ENCODE measurements at regions not wholly inside any gene's neighbourhood (a gene's known extent, or its start where the extent isn't known, plus 50 kb on each side); places are given as distances from the start of the nearest gene placed in this dataset.
"Not testable (repeated sequence)": the region's sequence is repeated elsewhere in the genome, so short reads cannot be mapped to it uniquely, and the experiment has no call there.

DNA sequence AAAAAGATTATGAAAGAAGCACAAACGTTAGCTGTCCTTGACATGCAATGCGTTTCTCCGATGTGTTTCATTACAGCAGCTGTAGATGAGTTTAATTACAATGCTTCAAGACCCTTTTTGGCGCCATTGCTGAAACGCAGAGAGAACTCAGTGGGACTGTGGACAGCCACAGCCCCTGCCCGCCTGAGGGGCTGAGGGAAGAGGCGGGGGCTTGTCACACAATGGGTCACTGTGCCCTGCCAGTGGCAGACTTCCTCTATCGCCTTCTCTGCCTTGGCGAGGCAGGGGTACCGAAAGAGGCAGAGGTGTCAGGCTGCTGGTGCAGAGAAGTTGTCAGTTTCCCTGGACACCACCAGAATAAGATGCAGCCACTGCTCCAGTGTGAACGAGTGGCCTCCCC lies 252.0 kb downstream of the NR2F2 start:
- no peak for DNase-seq (ENCODE audit: low read depth)

DNA sequence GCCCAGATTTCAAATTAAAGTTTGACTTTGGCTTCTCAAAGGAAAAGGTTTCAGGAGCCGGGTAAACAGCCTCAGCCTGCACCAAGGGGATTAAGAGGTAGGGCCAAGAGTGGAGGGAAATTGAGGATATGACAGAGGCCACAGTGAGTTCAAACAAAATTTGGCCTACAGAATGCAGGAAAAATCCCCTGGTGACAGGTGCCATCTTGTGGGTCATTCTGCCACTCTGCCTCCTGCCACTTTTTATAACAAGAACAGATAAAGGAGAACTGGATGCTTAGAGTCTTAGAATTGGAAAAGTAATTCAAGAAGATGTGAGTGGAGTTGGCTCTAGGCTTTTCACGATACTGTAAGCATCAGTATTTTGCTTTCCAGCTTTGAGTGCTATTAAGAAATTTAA lies 253.2 kb downstream of the NR2F2 start:
- no peak for DNase-seq (ENCODE audit: low read depth)

DNA sequence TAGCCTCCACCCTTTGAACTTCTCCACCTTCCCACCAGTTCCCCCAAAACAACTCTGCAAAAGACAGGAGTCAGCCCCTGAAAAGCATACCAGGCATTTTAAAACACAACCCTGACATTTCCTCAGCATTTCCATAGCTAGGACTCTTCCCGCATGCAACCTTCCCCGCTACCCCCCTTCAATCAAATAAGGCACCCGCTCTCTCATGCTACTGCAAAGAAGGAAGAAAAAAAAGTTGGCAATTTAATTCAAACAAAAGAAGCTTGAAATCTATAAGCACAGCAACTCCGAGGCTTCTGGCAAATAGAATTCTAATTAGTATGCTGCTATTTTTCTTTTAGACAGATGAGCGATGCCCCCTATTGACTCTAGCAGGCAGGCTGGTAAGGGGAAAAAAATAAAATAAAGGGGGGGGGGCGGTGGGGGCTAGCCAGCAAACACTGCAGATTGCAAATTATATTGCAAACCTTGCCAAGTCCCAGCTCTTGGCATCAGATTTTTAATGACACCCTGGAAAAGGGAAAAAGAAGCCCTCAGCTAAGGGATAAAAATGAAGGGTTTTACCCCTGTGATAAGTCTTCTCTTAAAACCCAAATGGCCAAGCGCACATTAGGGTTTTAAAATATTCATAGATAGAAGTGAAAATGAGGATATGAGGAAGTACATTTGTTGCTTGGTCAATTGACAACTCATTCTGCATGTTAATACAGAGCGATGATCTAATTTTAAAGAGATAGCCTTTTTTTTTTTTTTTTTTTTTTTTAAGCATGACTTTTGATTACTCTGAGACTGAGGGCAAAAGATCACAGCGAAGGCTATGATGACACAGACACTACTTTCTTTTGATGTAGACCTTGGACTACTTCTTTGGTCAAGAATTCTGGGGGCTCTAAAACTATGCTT lies 255.2 kb downstream of the NR2F2 start:
- DNase-seq (ENCODE audit: low read depth) = no peak

DNA sequence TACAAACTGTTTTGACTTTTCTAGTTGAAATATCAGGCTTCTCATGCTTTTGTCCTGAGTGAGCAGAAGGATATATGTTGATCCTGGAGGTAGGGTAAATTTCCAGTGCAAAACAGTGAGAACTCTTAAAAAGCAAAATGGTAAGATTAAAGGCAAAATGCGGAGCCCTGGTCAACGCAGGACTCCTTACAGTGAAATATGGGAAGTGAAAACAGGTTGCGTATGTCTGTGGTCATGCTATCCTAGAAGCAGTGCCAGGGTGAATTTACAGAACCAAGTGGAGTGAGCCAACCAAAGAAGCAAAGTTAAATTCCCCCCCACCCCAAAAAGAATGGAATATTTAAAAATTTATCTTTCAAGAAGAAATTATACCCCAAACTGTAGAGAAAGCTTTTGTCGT lies 256.4 kb downstream of the NR2F2 start:
- DNase-seq (ENCODE audit: low read depth) = no peak

DNA sequence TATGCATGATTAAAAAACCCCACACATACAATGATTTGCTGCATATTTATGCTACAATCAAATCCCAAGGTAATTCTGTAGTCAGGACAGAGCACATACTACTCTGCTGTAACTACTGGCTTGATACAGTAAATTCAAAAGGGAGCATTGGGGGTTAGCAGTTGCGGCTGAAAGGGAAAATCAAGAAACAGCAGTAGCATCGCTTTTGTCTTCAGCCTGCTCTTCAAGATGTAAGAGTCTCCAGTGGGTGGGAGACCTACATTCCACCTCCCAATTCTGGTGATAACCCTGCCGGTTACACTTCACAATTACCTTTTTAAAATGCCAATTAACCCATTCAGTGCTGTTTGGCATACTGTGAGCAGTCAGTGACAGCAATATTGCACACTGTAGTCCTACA lies 259.4 kb downstream of the NR2F2 start:
- DNase-seq (ENCODE audit: low read depth) = no peak

DNA sequence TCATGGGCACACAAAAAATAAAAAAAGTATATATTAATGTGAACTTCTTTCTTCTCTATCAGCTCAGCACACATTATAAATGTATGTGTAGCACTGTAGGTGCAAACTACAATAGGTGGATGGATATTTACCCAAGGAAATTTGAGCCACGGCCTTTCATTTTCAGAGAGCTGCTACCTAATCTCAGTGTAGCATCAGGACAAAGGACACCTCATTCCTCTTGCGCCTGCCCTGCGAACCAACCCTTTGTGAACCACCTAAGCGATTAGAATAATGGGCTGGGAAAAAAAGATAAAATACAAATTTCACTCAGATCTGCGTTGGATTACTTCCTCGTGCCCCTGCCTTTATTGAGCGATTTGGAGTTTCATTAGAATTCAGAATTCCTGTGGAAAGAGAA lies 263.2 kb downstream of the NR2F2 start:
- DNase-seq (ENCODE audit: low read depth) = no peak

DNA sequence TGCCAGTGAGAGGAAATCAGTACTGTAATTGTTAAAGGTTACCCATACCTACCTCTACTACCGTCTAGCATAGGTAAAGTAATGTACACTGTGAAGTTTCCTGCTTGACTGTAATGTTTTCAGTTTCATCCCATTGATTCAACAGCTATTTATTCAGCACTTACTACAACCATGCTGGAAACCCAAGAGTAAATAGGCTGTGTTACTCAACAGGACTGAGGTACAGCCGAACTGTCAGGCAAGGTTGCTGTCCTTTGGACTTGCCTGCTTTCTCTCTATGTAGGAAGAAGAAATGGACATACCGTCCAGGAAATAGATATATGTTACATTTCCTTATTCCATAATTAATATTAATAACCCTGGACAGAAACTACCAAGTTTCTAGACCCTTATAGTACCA lies 265.5 kb downstream of the NR2F2 start:
- DNase-seq (ENCODE audit: low read depth) = no peak

DNA sequence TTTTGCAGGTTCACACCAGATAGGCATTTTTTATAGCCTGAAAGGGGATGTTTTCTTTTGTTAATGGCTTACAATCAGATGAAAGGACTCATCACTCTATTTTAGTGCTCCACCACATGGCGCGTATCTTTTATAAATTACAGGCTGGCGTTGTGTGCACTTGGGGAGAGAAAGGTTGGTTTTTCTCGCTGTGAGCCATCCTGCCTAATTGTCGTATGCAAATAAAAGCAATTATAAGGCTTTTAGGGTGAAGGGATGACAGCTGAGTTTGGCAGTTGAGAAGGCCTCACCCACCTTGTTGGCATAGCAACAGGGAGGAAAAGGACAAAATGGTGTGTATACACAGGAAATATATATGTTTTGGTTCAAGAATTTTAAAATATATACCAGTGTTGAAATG lies 268.0 kb downstream of the NR2F2 start:
- no peak for DNase-seq (ENCODE audit: low read depth)

DNA sequence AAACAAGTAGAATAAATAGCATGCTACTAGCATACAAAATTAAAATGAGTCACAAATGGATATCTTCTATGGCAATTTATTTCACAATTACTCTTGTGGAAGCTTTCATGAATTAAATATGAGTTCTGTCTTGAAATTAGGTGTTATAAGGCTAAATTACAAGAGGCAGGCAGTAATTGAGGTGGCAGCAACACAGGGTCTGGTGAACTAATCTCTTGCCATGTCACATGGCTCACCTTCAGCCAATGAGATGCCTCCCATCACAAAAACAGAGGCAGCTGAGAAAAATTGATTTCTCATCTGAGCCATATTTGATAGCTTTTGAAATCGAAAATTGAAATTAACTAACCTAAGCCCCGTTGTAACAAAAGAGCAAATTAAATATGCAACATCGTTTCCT lies 268.8 kb downstream of the NR2F2 start:
- DNase-seq (ENCODE audit: low read depth) = no peak

DNA sequence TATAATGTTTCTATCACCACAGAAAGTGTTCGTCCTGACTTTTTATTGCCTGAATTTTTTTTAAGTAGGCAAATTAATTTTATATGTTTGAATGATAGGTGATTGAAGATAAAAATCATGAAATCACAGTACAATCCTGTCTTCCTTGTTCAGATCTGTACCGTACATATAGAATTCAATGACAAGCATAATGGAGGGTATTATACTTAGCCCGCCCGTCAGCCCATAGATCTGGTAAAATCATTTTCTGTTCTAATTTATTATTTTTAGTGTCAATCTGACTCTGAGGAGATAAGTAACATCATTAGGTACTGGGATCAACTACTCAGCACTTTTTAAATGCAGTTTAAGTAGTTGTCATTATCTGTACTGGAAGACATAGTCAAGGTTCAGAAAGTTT lies 269.9 kb downstream of the NR2F2 start:
- no peak for DNase-seq (ENCODE audit: low read depth)

DNA sequence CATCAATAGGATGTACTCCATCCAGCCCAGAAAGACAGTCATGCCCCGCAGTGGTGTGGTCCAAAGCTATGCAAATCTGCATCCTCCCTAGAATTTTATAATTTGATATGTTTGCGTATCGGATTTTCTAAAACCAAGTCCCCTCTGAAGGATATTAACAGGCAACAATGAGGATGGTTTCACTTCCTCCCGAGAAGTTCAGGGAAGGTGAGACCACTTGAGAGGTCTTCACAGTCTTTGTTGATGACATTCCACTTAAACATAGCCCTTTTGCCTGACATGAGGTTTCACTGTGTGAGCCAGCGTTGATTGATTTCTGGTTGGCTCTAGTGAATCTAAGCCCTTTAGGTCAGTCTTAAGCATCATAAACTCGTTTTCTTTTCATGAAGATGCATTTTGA lies 276.1 kb downstream of the NR2F2 start:
- no peak for DNase-seq (ENCODE audit: low read depth)

DNA sequence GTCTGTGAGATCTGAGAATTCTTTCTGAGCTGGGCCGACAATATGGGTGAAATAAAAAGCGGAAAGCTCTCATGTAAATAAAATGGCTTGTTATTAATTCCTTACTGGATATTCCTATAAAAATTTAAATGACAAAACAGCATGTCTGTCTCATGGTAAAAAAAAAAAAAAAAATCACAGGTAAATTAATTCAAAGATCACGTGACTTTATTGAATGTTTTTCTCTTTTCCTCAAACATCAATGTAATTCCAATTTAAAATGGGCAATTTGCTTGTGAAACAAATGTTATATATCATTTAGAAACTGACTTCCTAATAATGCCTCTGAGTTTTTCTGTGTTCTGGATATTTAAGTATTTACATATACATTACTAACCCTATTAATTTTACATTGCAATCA lies 280.3 kb downstream of the NR2F2 start:
- DNase-seq (ENCODE audit: low read depth) = no peak

DNA sequence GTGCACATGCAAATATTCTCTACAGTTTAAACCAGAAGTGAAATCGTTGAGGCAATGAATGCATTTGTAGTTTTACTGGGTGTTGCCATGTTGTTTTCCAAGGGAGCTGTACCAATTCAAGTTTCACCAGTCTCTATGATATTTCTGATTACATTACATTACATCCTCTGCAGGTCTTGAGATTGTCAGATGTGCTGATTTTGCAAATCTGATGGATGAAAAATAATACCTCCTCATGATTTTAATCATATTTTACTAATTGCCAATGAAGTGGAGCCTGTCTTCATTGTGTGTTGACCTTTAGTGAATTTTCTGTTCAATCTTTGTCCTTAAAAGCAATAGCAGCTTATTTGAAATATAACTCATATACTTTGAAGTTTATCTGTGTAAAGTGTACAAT lies 282.4 kb downstream of the NR2F2 start:
- DNase-seq (ENCODE audit: low read depth) = no peak

DNA sequence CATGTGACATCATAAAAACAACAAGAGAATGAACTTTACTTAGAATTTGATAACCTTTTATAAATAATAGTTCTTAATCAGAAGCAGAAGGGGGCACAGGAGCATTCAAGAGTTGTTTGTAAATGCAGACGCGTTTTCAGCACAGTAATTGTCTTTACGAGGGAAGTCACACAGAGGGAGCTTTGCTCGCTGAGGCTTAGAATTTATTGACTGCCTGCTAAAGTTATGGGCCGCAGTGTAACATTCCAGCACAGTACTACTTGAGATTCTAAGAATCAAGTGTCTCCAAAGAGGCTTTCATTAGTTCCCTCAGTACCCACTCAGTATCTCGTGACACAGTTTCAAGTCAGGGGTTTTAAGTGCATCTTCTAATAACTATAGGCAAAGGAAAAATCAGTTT lies 288.7 kb downstream of the NR2F2 start:
- no peak for DNase-seq (ENCODE audit: low read depth)

DNA sequence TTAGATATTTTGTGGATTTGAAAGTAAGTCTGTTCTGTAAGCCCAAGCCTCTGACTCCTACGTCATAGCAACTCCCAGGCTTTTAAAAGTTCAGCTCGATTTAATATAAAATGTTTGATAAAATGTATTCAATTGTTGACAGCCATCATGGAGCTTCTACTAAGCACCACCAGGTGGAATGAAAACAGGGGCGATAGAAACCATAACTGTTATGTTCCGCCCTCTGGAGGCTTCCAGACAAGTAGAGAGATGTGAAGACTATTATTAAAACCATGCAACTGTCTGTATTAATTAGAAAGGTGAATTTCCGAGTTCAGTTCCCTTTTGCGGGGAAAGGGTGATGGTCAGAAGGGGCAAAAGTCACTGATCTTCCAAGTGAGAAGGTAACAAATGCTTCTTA lies 292.2 kb downstream of the NR2F2 start:
- no peak for DNase-seq (ENCODE audit: low read depth)

DNA sequence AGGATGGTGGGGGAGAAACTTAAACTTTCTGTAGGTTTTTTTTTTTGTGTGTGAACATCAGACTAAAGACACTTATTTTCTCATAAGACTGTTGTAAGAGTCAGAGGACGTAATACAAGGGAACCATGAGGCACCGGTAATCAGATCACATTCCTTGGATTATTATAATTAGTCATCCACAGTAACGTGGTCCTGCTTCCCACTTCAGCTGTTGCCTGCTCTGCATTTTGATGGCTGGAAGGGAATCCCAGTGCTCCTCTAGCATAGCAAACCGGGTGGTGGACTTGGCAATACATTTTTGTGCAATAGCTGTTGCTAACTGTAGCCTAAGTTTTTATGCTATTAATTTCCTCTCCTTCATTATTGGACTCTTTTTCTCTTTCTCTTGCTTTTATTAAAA lies 294.8 kb downstream of the NR2F2 start:
- DNase-seq (ENCODE audit: low read depth) = no peak

DNA sequence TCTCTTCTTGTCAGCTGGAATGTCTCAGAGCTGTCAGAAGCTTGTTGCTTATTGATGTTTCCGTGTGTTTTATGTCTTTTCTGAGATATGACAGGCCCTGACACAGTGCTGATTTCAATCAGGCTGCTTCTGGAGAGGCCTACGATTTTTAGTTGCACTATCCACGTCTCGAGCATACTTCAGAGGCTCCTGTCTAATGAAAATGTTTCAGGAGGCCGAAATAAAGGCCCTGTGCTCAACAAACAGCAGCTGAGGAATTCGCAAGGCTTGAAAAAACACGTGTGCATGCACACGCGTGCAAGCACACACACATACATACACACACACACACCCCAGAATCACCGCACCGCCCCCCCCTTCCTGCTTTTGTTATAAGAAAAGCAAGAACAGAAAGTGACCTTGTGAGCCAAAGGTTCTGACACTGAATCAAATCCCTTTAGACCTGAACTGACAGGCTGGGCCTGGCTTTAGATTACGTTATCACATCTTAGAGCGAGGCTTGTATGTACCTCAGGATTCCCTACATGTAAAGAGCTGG lies 296.6 kb downstream of the NR2F2 start:
- no peak for DNase-seq (ENCODE audit: low read depth)

DNA sequence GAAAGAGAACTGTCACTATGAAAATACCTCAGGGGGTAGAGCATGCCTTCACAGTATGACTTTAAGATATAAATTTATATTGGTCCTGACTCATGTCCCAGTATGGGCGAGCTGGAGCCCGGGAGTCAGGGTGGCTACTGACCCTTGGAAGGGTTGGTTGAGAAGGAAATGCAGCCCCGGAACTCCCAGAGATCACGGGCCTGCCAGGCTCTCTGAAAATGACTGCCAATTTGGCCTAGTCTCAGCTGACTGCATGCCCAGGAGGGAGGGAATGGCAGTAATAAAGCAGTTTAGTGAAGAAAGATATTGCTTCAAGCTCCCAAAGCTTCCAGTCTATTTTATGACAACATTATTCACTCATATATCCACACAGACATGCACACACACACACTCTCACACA lies 299.0 kb downstream of the NR2F2 start:
- no peak for DNase-seq (ENCODE audit: low read depth)

DNA sequence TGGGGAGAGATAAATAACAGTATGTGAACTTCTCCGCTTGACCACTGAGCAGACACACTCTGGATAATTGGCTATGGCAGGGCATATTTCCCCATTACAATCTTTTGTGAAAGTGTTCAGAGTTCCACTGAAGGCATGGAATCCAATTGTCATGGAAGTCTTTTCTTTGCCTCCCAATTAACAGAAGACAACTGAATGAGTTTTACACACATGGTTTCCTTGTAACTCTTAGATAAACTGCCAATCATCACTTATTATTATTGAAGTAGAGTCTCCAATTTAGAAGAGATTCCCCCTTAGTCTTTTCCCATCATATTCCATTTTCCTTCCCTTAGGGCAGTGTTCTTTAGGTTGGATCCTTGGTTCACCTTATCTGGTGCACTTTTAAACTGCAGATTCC lies 308.3 kb downstream of the NR2F2 start:
- DNase-seq (ENCODE audit: low read depth) = no peak

DNA sequence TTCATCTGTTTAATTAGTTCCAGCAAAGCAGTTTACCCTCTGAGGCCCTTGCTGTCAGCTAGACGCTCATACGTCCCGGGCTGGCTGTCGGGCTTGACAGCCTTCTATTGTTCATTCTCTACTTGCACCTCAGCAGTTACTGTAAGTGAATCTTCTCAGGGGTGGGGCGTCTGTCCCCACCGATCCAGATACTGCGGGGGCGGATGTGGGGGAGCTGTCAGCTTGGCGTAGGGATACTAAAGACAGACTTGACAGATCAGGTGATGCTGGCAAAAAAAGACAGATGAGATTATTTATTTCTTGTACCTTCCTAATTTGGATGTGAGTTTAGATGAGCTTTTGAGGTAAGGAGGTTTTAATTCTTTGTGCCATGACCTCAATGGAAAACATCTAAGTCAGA lies 315.3 kb downstream of the NR2F2 start:
- DNase-seq (ENCODE audit: low read depth) = no peak

DNA sequence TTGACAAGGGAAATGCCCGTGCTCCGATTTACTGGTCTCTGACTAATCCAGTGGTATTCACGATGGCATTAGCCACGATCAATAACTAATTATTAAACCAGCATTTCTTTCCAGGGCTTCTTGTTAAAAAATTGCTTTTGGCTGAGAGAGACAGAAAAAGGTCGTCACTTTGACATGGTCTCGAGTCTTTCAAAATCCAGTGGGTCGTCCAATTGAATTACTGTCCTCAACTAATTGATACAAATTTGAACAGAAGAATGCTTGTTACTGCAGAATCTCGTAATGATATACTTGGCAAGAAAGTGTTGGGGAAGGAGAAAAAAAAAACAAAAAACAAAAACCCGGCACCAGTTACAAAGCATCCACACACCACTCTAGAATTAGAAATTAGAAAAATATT lies 318.4 kb downstream of the NR2F2 start:
- no peak for DNase-seq (ENCODE audit: low read depth)

DNA sequence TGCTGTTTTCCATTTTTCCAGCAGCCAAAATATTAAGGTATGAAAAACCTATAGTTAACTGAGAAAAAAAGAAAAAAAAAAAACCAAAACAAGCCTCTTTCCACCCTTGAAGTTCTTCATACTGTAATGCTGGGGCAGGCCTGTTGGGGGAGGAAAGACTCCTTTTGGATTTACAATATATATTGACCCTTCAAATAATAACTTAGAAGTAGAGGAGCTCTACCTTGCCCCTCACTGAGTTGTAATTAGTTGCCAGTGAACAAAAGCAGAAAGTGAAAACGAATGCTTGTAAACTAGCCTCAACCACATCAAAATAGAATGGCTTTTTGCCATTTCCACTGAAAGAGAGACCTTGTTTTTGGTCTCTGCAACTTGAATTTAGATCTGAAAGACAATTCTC lies 326.6 kb downstream of the NR2F2 start:
- no peak for DNase-seq (ENCODE audit: low read depth)

DNA sequence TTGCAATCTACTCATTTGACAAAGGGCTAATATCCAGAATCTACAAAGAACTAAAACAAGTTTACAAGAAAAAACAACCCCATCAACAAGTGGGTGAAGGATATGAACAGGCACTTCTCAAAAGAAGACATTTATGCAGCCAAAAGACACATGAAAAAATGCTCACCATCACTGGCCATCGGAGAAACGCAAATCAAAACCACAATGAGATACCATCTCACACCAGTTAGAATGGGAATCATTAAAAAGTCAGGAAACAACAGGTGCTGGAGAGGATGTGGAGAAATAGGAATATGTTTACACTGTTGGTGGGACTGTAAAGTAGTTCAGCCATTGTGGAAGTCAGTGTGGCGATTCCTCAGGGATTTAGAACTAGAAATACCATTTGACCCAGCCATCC lies 336.5 kb downstream of the NR2F2 start:
- not testable (repeated sequence) for DNase-seq (ENCODE audit: low read depth)

DNA sequence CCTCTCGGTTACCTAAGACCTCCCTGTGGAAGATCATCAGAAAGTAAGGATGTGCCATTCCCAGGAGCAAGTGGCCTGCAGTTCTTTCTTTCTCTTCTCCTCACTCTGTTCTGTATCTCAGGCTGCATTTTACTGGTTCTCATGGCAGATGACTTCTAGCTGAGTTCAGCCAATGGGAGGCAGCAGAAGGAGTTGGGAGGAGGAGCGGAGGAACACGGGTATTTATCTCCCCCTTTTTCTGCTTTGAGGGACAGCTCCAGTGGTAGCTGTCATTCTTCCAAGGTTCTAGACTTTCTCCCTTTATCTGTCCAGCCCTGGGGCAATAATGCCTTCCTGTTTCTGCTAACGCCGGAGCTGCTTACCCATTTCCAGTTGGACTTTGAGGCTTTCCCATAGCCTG lies 339.9 kb downstream of the NR2F2 start:
- DNase-seq (ENCODE audit: low read depth) = no peak
